H1 (cell line): ENCODE measurements at regions not wholly inside any gene's neighbourhood (a gene's known extent, or its start where the extent isn't known, plus 50 kb on each side); places are given as distances from the start of the nearest gene placed in this dataset.

Experiments used
- CBX5 ChIP-seq: fragments of 300-800, 300-1000 bp; sonication (generic); IDR thresholded peaks from 2 replicates; pipeline ENCODE4 v1.7.1; 2016; ENCODE audit warnings: antibody characterized with exemption, low read length, low read depth
- CTCF ChIP-seq, 3 experiments: IDR thresholded peaks; 1 replicate in 2 of 3; 2 replicates in 1 of 3; pipeline versions ENCODE4 v1.5.1 to v1.6.1; 2011; ENCODE audit warnings: low read length in 3 of 3, mild to moderate bottlenecking in 3 of 3, inconsistent platforms in 2 of 3, low read depth in 1 of 3, moderate library complexity in 1 of 3; ENCODE audit not compliant: insufficient read depth in 1 of 3; ENCODE audit errors: control extremely low read depth in 1 of 3
- EZH2 ChIP-seq: fragments of 200-600 bp; sonication (generic); IDR thresholded peaks from 2 replicates; pipeline ENCODE4 v1.7.1; 2012; ENCODE audit warnings: low read depth, mild to moderate bottlenecking, moderate library complexity, low read length, inconsistent platforms; ENCODE audit not compliant: severe bottlenecking
- NRF1 ChIP-seq: IDR thresholded peaks from 2 replicates; pipeline ENCODE4 v1.6.1; 2011; ENCODE audit warnings: mild to moderate bottlenecking, low read depth, low read length, improper control_type of control experiment
- POLR2A ChIP-seq, 2 experiments: IDR thresholded peaks; 1 replicate in 1 of 2; 2 replicates in 1 of 2; pipeline ENCODE4 v1.6.1; 2011; ENCODE audit warnings: low read depth in 2 of 2, low read length in 2 of 2, mild to moderate bottlenecking in 2 of 2; ENCODE audit errors: control extremely low read depth in 1 of 2
- POLR2AphosphoS5 ChIP-seq: IDR thresholded peaks from 2 replicates; pipeline ENCODE4 v1.6.1; 2011; ENCODE audit warnings: low read depth, low read length
- SP2 ChIP-seq: IDR thresholded peaks from 2 replicates; pipeline ENCODE4 v1.6.1; 2012; ENCODE audit warnings: mild to moderate bottlenecking, low read length, inconsistent platforms
- SRF ChIP-seq: IDR thresholded peaks from 2 replicates; pipeline ENCODE4 v1.6.1; 2011; ENCODE audit warnings: mild to moderate bottlenecking, low read depth, low read length, moderate library complexity

- TF ChIP-seq SRF = no peak
- TF ChIP-seq EZH2 = no peak
- TF ChIP-seq SP2 = no peak
- TF ChIP-seq POLR2AphosphoS5 = no peak
- no peak for TF ChIP-seq CTCF (IDR thresholded peaks at IDR 0.05; ENCODE audit: control extremely low read depth in 1 of 3, insufficient read depth in 1 of 3, low read depth in 1 of 3, low read length in 3 of 3)
- TF ChIP-seq POLR2A (IDR thresholded peaks at IDR 0.05; ENCODE audit: control extremely low read depth in 1 of 2, low read depth in 2 of 2, low read length in 2 of 2) = no peak
- no peak for TF ChIP-seq NRF1
- TF ChIP-seq CBX5 = no peak
Measured at GRCh38 chr6:105546754-105547153, 143.9 kb upstream of the PREP start.
